Chondrocyte (in vitro differentiated cells): ENCODE measurements at regions not wholly inside any gene's neighbourhood (a gene's known extent, or its start where the extent isn't known, plus 50 kb on each side); places are given as distances from the start of the nearest gene placed in this dataset. TPM values are rescaled to one million over a fixed set of nuclear protein-coding genes. Genes with fewer than 3 reads are reported as not detected.

Experiments
- DNase-seq: peaks from one replicate; pipeline ENCODE4 v3.0.0; 2021; ENCODE audit warnings: mixed read lengths, low spot score
- H3K27ac Mint-ChIP-seq: one replicate; pipeline ENCODE4 v1.8.0; 2021; ENCODE audit warnings: mild to moderate bottlenecking, moderate library complexity, mixed read lengths; ENCODE audit not compliant: unreplicated experiment
- H3K27me3 Mint-ChIP-seq: 2 replicates; pipeline ENCODE4 v1.8.0; 2021; ENCODE audit warnings: low read depth, mixed read lengths
- H3K36me3 Mint-ChIP-seq: 2 replicates; pipeline ENCODE4 v1.8.0; 2021; ENCODE audit warnings: low read depth, mixed read lengths
- H3K4me1 Mint-ChIP-seq: 2 replicates; pipeline ENCODE4 v1.8.0; 2021; ENCODE audit warnings: low read depth, mild to moderate bottlenecking, mixed read lengths
- H3K4me3 Mint-ChIP-seq: one replicate; pipeline ENCODE4 v1.8.0; 2021; ENCODE audit warnings: mild to moderate bottlenecking, moderate library complexity, mixed read lengths; ENCODE audit not compliant: unreplicated experiment
- H3K9me3 Mint-ChIP-seq: 2 replicates; pipeline ENCODE4 v1.8.0; 2021; ENCODE audit warnings: low read depth, mixed read lengths
- microRNA-seq: library from miRNA; unstranded; fragments of <30 nt; microRNA quantifications from one replicate; pipeline ENCODE4 v1.2.0, GENCODE V29; 2020; ENCODE audit warnings: borderline number of aligned reads
- TF ChIP-seq, protein P1 (sequence below): fragments of 200-600 bp; sonication (generic); IDR thresholded peaks from 2 replicates; pipeline ENCODE4 v1.5.0; 2021; ENCODE audit warnings: antibody characterized with exemption, mild to moderate bottlenecking, moderate library complexity

DNA sequence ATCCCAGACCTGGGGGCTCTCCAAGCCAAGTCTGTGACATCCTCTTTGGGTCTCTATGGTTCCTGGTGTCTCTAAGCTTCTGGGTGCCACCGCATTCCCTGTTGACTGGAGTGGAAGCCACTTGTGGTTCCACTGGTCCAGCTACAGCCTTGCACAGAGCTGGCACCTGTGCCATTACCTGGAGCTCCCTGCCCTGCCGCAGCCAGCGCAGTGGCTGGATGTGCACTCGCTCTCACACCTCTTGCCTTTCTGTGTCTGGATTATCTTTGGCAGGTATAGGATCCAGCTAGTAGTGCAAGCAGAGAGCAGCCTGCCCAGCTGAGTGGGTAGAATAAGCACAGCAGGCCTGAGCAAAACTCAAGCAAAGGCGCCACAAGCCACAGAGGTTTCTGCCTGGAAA lies 1635.5 kb downstream of the OTOL1 start:
- H3K36me3 Mint-ChIP-seq: no peaks in the 10 kb centered on the region
- H3K27ac Mint-ChIP-seq: no peak overlapping the region
- DNase-seq: no peak
- peaks cover 3% of the 10 kb centered on the region for H3K27me3 Mint-ChIP-seq
- H3K4me3 Mint-ChIP-seq: no peak overlapping the region
- no peaks in the 10 kb centered on the region for H3K4me1 Mint-ChIP-seq
- TF ChIP-seq, protein P1, sequence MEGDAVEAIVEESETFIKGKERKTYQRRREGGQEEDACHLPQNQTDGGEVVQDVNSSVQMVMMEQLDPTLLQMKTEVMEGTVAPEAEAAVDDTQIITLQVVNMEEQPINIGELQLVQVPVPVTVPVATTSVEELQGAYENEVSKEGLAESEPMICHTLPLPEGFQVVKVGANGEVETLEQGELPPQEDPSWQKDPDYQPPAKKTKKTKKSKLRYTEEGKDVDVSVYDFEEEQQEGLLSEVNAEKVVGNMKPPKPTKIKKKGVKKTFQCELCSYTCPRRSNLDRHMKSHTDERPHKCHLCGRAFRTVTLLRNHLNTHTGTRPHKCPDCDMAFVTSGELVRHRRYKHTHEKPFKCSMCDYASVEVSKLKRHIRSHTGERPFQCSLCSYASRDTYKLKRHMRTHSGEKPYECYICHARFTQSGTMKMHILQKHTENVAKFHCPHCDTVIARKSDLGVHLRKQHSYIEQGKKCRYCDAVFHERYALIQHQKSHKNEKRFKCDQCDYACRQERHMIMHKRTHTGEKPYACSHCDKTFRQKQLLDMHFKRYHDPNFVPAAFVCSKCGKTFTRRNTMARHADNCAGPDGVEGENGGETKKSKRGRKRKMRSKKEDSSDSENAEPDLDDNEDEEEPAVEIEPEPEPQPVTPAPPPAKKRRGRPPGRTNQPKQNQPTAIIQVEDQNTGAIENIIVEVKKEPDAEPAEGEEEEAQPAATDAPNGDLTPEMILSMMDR: no peak
- peaks cover 36% of the 10 kb centered on the region for H3K9me3 Mint-ChIP-seq

GRCh38 chr3:163129287-163129686 lies 1632.7 kb downstream of the OTOL1 start:
- TF ChIP-seq, protein P1: no peak
- no peaks in the 10 kb centered on the region for H3K36me3 Mint-ChIP-seq
- no peak overlapping the region for H3K4me3 Mint-ChIP-seq
- no peak for DNase-seq
- H3K27me3 Mint-ChIP-seq: no peaks in the 10 kb centered on the region
- no peaks in the 10 kb centered on the region for H3K4me1 Mint-ChIP-seq
- H3K27ac Mint-ChIP-seq: no peak overlapping the region
- H3K9me3 Mint-ChIP-seq: peaks cover 53% of the 10 kb centered on the region

- Mint-ChIP-seq H3K4me3 (no peak overlapping the region), H3K4me1 (no peaks in the 10 kb centered on the region), H3K27me3 (no peaks in the 10 kb centered on the region), H3K36me3 (no peaks in the 10 kb centered on the region), H3K9me3 (peaks cover 48% of the 10 kb centered on the region), H3K27ac (no peak overlapping the region)
- no peak for DNase-seq
- TF ChIP-seq, protein P1: no peak
These were observed 1629.5 kb downstream of the OTOL1 start for GRCh38 chr3:163126115-163126514.

Small RNA genes lying in the stretch of these regions (microRNA-seq; reads per million reads assigned to microRNA genes)
- gene MIR1263: not detected
